Activated T-cell treated with anti-CD3 and anti-CD28 coated beads, Interleukin-2, amount 50 U/mL, for 24 hours (primary cell): ENCODE measurements at regions not wholly inside any gene's neighbourhood (a gene's known extent, or its start where the extent isn't known, plus 50 kb on each side); places are given as distances from the start of the nearest gene placed in this dataset.

Experiments used
- DNase-seq: peaks from one replicate; pipeline ENCODE4 v3.0.0-alpha.2; 2020
- H3K27ac Mint-ChIP-seq: 2 replicates; pipeline ENCODE4 v1.8.0; 2020; ENCODE audit warnings: mild to moderate bottlenecking, mixed read lengths
- H3K27me3 Mint-ChIP-seq: 2 replicates; pipeline ENCODE4 v1.8.0; 2020; ENCODE audit warnings: mixed read lengths
- H3K36me3 Mint-ChIP-seq: 2 replicates; pipeline ENCODE4 v1.8.0; 2020; ENCODE audit warnings: low read depth, mixed read lengths
- H3K4me1 Mint-ChIP-seq: 2 replicates; pipeline ENCODE4 v1.8.0; 2020; ENCODE audit warnings: low read depth, mixed read lengths
- H3K4me3 Mint-ChIP-seq: 2 replicates; pipeline ENCODE4 v1.8.0; 2020; ENCODE audit warnings: mild to moderate bottlenecking, moderate library complexity, mixed read lengths
- H3K9me3 Mint-ChIP-seq: 2 replicates; pipeline ENCODE4 v1.8.0; 2020; ENCODE audit warnings: mixed read lengths

DNA sequence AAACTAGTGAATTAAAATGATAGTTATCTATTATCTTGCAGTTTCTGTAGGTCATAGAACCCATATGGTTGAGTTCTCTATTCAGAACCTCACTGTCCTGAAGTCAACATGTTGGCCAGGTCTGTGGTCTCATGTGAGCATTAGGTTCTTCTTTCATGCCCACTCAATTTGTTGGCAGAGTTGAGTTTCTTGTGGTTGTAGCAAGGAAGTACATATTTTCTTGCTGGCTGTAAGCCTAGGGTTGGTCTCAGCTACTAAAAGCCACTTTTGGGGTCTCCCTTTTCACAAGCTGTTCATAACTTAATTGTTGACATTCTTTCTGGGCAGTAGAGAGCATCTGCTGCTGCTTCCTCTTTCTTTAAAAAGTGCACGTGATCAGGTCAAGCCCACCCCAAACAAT lies 1165.1 kb upstream of the NCAM2 start:
- Mint-ChIP-seq H3K4me1 (no peaks in the 10 kb centered on the region), H3K36me3 (no peaks in the 10 kb centered on the region), H3K4me3 (no peak overlapping the region), H3K27me3 (no peaks in the 10 kb centered on the region), H3K9me3 (peaks cover 16% of the 10 kb centered on the region), H3K27ac (no peak overlapping the region)
- DNase-seq = no peak

DNA sequence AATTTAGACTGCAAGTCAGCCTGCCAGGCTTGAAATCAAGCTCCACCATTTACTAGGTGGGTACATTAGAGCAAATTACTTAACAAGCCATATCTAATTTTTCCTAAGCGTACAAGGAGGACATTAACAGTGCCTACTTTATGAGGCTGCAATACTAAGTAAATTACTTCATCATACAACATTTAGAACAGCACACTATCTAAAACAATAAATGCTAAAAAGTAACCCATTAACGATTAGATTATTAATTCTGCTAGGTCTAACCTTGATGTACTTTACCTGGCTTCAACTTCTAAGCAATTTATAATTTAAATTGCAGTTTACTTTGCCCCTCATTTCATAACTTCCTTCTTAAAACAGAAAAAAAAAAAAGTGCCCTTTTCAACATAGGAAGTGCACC lies 1155.6 kb upstream of the NCAM2 start:
- Mint-ChIP-seq H3K9me3 (peaks cover 9% of the 10 kb centered on the region), H3K4me1 (no peaks in the 10 kb centered on the region), H3K4me3 (no peak overlapping the region), H3K27me3 (no peaks in the 10 kb centered on the region), H3K36me3 (no peaks in the 10 kb centered on the region), H3K27ac (no peak overlapping the region)
- DNase-seq = no peak

- H3K4me1 Mint-ChIP-seq = no peaks in the 10 kb centered on the region
- H3K27ac Mint-ChIP-seq = no peak overlapping the region
- no peak overlapping the region for H3K4me3 Mint-ChIP-seq
Observed at GRCh38 chr21:19844334-19844733, 1153.9 kb upstream of the NCAM2 start.

GRCh38 chr21:19850157-19850556 lies 1148.1 kb upstream of the NCAM2 start:
- peaks cover 10% of the 10 kb centered on the region for H3K9me3 Mint-ChIP-seq
- H3K4me1 Mint-ChIP-seq = no peaks in the 10 kb centered on the region

More at GRCh38 chr21:19844334-19844733, 1153.9 kb upstream of the NCAM2 start:
- DNase-seq = no peak
- peaks cover 5% of the 10 kb centered on the region for H3K9me3 Mint-ChIP-seq
- H3K27me3 Mint-ChIP-seq = no peaks in the 10 kb centered on the region
- no peaks in the 10 kb centered on the region for H3K36me3 Mint-ChIP-seq

DNA sequence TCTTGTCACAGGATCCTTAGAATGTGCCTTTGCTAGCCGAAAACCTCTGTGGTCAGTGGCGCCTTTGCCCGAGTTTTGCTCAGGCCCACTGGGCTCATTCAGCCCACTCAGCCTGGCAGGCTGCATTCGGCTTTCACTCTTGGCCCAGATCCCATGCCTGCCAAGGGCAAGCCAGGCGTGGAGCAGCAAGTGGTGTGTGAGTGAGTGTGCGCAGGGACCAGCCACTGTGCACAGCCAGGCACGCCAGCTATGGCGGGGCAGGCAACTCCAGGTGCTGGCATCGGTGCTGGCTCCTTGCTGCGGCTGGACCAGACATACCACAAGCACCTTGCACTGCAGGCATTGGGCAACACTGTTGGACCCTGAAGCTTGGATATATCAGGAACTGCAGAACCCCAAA lies 1145.1 kb upstream of the NCAM2 start:
- peaks cover 16% of the 10 kb centered on the region for H3K9me3 Mint-ChIP-seq
- no peaks in the 10 kb centered on the region for H3K27me3 Mint-ChIP-seq
- no peak overlapping the region for H3K27ac Mint-ChIP-seq
- H3K4me3 Mint-ChIP-seq = no peak overlapping the region
- H3K36me3 Mint-ChIP-seq = no peaks in the 10 kb centered on the region
- no peak for DNase-seq
- no peaks in the 10 kb centered on the region for H3K4me1 Mint-ChIP-seq

More at GRCh38 chr21:19850157-19850556, 1148.1 kb upstream of the NCAM2 start:
- no peak for DNase-seq
- Mint-ChIP-seq H3K27ac (no peak overlapping the region), H3K36me3 (no peaks in the 10 kb centered on the region), H3K4me3 (no peak overlapping the region), H3K27me3 (no peaks in the 10 kb centered on the region)

DNA sequence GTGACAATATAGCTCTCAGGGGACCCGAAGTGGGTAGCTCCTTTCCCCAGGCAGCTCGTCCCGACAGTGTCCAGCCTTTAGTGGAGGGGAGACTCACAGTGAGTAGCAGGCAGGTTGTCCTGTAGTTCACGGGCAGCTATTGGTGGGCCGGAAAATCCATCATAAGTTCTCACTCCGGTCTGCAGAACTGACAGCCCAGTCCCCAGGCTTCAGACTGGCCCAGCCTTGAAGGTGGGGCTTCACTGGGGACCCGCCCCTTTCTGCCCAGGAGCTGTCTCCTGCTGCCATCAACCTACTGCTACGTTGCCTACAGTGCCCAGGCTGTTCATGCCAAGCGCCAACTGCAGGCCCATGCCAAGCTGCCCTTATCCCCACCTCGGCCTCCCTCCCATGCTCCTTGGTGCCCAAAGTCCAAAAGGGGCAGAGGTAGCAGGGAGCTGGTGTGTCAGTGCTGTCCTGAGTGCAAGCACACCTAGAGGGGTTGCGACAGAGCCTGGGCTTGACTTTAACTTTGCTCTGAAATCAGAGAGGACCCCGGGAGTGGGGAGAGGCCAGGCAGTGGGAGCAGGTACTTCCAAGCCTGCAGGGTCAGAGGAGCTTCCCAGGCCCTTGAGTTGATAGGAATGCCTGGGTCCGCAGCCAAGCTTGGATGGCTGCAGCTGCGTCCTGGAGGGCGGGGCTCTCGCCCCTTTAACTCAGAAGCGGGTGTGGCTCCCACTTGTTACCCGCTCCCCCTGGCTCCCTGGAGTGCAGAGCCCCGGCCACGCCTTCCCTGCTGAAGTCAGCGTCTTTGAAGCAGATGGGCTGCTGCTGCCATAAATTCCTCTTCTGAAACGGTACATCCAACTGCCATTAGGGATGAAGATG lies 1144.3 kb upstream of the NCAM2 start:
- Mint-ChIP-seq H3K9me3 (peaks cover 16% of the 10 kb centered on the region), H3K4me1 (no peaks in the 10 kb centered on the region), H3K36me3 (no peaks in the 10 kb centered on the region), H3K4me3 (no peak overlapping the region), H3K27ac (no peak overlapping the region), H3K27me3 (no peaks in the 10 kb centered on the region)
- DNase-seq = no peak

DNA sequence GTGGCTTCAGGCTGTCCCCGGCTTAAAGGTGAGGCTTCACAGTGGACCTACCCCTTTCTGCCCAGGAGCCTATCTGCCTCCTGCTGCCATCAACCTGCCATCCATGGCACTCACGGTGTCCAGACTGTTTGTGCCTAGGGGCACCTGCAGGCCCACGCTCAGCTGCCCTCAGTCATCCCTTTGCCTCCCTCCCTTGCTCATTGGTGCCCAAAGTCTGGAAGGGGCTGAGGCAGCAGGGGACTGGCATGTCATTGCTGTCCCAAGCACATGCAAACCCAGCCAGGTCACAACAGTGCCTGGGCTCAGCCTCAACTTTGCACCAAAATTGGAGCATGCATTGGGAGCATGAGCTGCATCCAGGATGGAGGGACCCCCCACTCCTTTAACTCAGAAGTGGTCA lies 1142.7 kb upstream of the NCAM2 start:
- Mint-ChIP-seq H3K27me3 (no peaks in the 10 kb centered on the region), H3K4me1 (no peaks in the 10 kb centered on the region), H3K27ac (no peak overlapping the region), H3K36me3 (no peaks in the 10 kb centered on the region), H3K9me3 (peaks cover 14% of the 10 kb centered on the region), H3K4me3 (no peak overlapping the region)
- DNase-seq = no peak

DNA sequence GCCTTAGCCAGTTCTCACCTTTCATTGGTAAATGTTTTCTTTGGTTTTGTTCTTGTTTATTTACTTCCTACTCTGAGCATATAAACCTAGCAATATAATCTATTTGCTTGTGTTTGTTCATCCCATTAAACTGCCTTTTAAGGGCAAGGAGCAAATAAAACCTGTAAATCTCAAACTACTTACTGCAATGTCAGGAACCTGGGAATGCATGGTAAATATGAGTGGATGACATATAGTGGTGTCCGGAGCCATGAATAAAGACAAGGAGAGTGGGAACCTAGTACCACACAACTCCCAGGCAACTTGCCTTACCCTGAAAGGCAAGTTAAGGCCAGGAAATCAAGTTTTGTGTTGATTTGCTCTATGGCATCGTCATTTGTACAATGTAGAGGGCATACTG lies 1133.7 kb upstream of the NCAM2 start:
- no peak overlapping the region for H3K27ac Mint-ChIP-seq

GRCh38 chr21:19870682-19871081 lies 1127.5 kb upstream of the NCAM2 start:
- H3K36me3 Mint-ChIP-seq = no peaks in the 10 kb centered on the region
- no peak overlapping the region for H3K27ac Mint-ChIP-seq
- DNase-seq = no peak
- H3K4me3 Mint-ChIP-seq = no peak overlapping the region
- H3K4me1 Mint-ChIP-seq = no peaks in the 10 kb centered on the region
- H3K27me3 Mint-ChIP-seq = no peaks in the 10 kb centered on the region
- H3K9me3 Mint-ChIP-seq = peaks cover 9% of the 10 kb centered on the region

More for the DNA sequence above, 1133.7 kb upstream of the NCAM2 start:
- Mint-ChIP-seq H3K4me3 (no peak overlapping the region), H3K4me1 (no peaks in the 10 kb centered on the region), H3K27me3 (no peaks in the 10 kb centered on the region), H3K9me3 (peaks cover 6% of the 10 kb centered on the region), H3K36me3 (no peaks in the 10 kb centered on the region)
- DNase-seq = no peak

DNA sequence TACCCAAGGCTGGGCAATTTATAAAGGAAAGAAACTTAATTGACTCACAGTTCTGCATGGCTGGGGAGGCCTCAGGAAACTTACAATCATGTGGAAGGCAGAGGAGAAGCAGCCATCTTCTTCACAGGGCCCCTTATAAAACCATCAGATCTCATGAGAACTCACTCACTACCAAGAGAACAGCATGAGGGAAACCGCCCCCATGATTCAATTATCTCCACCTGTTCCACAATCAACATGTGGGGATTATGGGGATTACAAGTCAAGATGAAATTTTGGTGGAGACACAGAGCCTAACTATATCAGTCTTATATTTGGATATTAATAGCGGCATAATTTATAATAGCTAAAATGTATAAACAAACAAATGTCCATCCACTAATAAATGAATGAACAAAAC lies 1123.7 kb upstream of the NCAM2 start:
- H3K36me3 Mint-ChIP-seq = no peaks in the 10 kb centered on the region
- H3K4me3 Mint-ChIP-seq = no peak overlapping the region
- peaks cover 19% of the 10 kb centered on the region for H3K9me3 Mint-ChIP-seq
- no peak for DNase-seq
- no peaks in the 10 kb centered on the region for H3K27me3 Mint-ChIP-seq
- H3K27ac Mint-ChIP-seq = no peak overlapping the region
- H3K4me1 Mint-ChIP-seq = no peaks in the 10 kb centered on the region

GRCh38 chr21:19878133-19878532 lies 1120.1 kb upstream of the NCAM2 start:
- Mint-ChIP-seq H3K36me3 (no peaks in the 10 kb centered on the region), H3K4me3 (no peak overlapping the region), H3K9me3 (peaks cover 22% of the 10 kb centered on the region), H3K4me1 (no peaks in the 10 kb centered on the region), H3K27ac (no peak overlapping the region), H3K27me3 (no peaks in the 10 kb centered on the region)
- no peak for DNase-seq

- Mint-ChIP-seq H3K36me3 (no peaks in the 10 kb centered on the region), H3K27ac (no peak overlapping the region)
- DNase-seq = no peak
Observed at GRCh38 chr21:19899645-19900044, 1098.6 kb upstream of the NCAM2 start.

GRCh38 chr21:19900149-19900548 lies 1098.1 kb upstream of the NCAM2 start:
- no peak for DNase-seq
- Mint-ChIP-seq H3K4me1 (no peaks in the 10 kb centered on the region), H3K27ac (no peak overlapping the region), H3K27me3 (no peaks in the 10 kb centered on the region), H3K36me3 (no peaks in the 10 kb centered on the region), H3K4me3 (no peak overlapping the region), H3K9me3 (peaks cover 8% of the 10 kb centered on the region)

More at GRCh38 chr21:19899645-19900044, 1098.6 kb upstream of the NCAM2 start:
- Mint-ChIP-seq H3K9me3 (peaks cover 8% of the 10 kb centered on the region), H3K4me3 (no peak overlapping the region), H3K4me1 (no peaks in the 10 kb centered on the region), H3K27me3 (no peaks in the 10 kb centered on the region)

GRCh38 chr21:19908390-19908789 lies 1089.8 kb upstream of the NCAM2 start:
- no peak for DNase-seq
- H3K36me3 Mint-ChIP-seq = no peaks in the 10 kb centered on the region
- no peak overlapping the region for H3K27ac Mint-ChIP-seq
- no peaks in the 10 kb centered on the region for H3K4me1 Mint-ChIP-seq
- peaks cover 4% of the 10 kb centered on the region for H3K9me3 Mint-ChIP-seq
- no peaks in the 10 kb centered on the region for H3K27me3 Mint-ChIP-seq
- no peak overlapping the region for H3K4me3 Mint-ChIP-seq

GRCh38 chr21:19914028-19914427 lies 1084.2 kb upstream of the NCAM2 start:
- no peak overlapping the region for H3K27ac Mint-ChIP-seq
- no peak overlapping the region for H3K4me3 Mint-ChIP-seq
- H3K36me3 Mint-ChIP-seq = no peaks in the 10 kb centered on the region
- no peak for DNase-seq
- H3K27me3 Mint-ChIP-seq = no peaks in the 10 kb centered on the region
- H3K4me1 Mint-ChIP-seq = no peaks in the 10 kb centered on the region
- H3K9me3 Mint-ChIP-seq = peaks cover 6% of the 10 kb centered on the region
